MCF 10A (cell line): ENCODE measurements at regions not wholly inside any gene's neighbourhood (a gene's known extent, or its start where the extent isn't known, plus 50 kb on each side); places are given as distances from the start of the nearest gene placed in this dataset.
A peak's percentile ranks its signal among the peaks of the same experiment; 100 is the strongest.

ENCODE experiments used
- BruUV-seq: library from RNA; stranded (reverse); fragments of 400-500 nt; replicated peaks from 2 replicates; lab custom pipeline; 2021; lab: Mats Ljungman, UMichigan
- CTCF ChIA-PET: fragments of 300-600 bp; sonication (Branson Sonifier 250); formaldehyde crosslinking; extraction: SDS; loops from one replicate; lab custom pipeline; 2021; ENCODE audit warnings: antibody characterized with exemption, inconsistent platforms; lab: Yijun Ruan, JAX
- POLR2A ChIA-PET: fragments of 300-600, 350-650 bp; sonication (Branson Sonifier 250); formaldehyde crosslinking; extraction: SDS; loops from one replicate; lab custom pipeline; 2020; ENCODE audit warnings: antibody characterized with exemption, inconsistent platforms; lab: Yijun Ruan, JAX
- DNase-seq: peaks from one replicate; pipeline ENCODE4 v3.0.0-alpha.2; 2018; ENCODE audit not compliant: unreplicated experiment
- H3K27ac Mint-ChIP-seq: one replicate; pipeline ENCODE4 v1.8.0; 2022; ENCODE audit warnings: mild to moderate bottlenecking, low read depth, mixed read lengths; ENCODE audit not compliant: unreplicated experiment
- H3K27me3 Mint-ChIP-seq: one replicate; pipeline ENCODE4 v1.8.0; 2022; ENCODE audit warnings: mixed read lengths; ENCODE audit not compliant: insufficient read depth, unreplicated experiment
- H3K36me3 Mint-ChIP-seq: one replicate; pipeline ENCODE4 v1.8.0; 2022; ENCODE audit warnings: mild to moderate bottlenecking, moderate library complexity, mixed read lengths; ENCODE audit not compliant: insufficient read depth, unreplicated experiment
- H3K4me1 Mint-ChIP-seq: one replicate; pipeline ENCODE4 v1.8.0; 2022; ENCODE audit warnings: mixed read lengths; ENCODE audit not compliant: insufficient read depth, unreplicated experiment
- H3K4me3 Mint-ChIP-seq: one replicate; pipeline ENCODE4 v1.8.0; 2022; ENCODE audit warnings: mild to moderate bottlenecking, moderate library complexity, mixed read lengths; ENCODE audit not compliant: unreplicated experiment
- H3K9me3 Mint-ChIP-seq: one replicate; pipeline ENCODE4 v1.8.0; 2022; ENCODE audit warnings: mixed read lengths; ENCODE audit not compliant: unreplicated experiment
- CTCF ChIP-seq: fragments of 200-600 bp; IDR thresholded peaks from one replicate; pipeline ENCODE4 v1.8.0; 2022; ENCODE audit warnings: antibody characterized with exemption, mild to moderate bottlenecking; ENCODE audit not compliant: unreplicated experiment
- intact Hi-C: fragments of 100-400 bp; cut with micrococcal nuclease; formaldehyde crosslinking; loops from 2 replicates; pipeline ENCODE4 v1.14.1; 2022

- DNase-seq = no peak
- ChIA-PET CTCF (no interaction called here), POLR2A (no interaction called here)
- Mint-ChIP-seq H3K4me3 (no peak overlapping the region), H3K9me3 (no peaks in the 10 kb centered on the region), H3K4me1 (no peaks in the 10 kb centered on the region), H3K36me3 (no peaks in the 10 kb centered on the region), H3K27ac (no peak overlapping the region), H3K27me3 (no peaks in the 10 kb centered on the region)
- no peak for TF ChIP-seq CTCF
- intact Hi-C loops = no loop called here
- BruUV-seq = no TSS peak
Observed at GRCh38 chr6:76247527-76247926, 175.1 kb upstream of the IMPG1 start.

- Mint-ChIP-seq H3K4me1 (no peaks in the 10 kb centered on the region), H3K9me3 (peaks cover 14% of the 10 kb centered on the region), H3K4me3 (no peak overlapping the region), H3K27ac (no peak overlapping the region), H3K36me3 (no peaks in the 10 kb centered on the region), H3K27me3 (no peaks in the 10 kb centered on the region)
- BruUV-seq = no TSS peak
- no peak for TF ChIP-seq CTCF
- DNase-seq = no peak
- intact Hi-C loops = no loop called here
- POLR2A ChIA-PET = no interaction called here
- CTCF ChIA-PET = no interaction called here
Observed at GRCh38 chr6:76240092-76240491, 167.6 kb upstream of the IMPG1 start.

- no peaks in the 10 kb centered on the region for H3K36me3 Mint-ChIP-seq
- H3K27ac Mint-ChIP-seq = no peak overlapping the region
- no peaks in the 10 kb centered on the region for H3K27me3 Mint-ChIP-seq
- BruUV-seq = no TSS peak
- ChIA-PET POLR2A (interaction anchor here (0.6 kb wide), 1 partner anchor 1225 kb away, joined by 3 read pairs; no protein-coding TSS in a partner anchor), CTCF (interaction anchor here (0.7 kb wide), 1 partner anchor 14 kb away, joined by 3 read pairs; no protein-coding TSS in a partner anchor)
- no peaks in the 10 kb centered on the region for H3K9me3 Mint-ChIP-seq
- no peak overlapping the region for H3K4me3 Mint-ChIP-seq
- DNase-seq = peak; percentile 43
- TF ChIP-seq CTCF = no peak
- intact Hi-C loops = no loop called here
- H3K4me1 Mint-ChIP-seq = no peaks in the 10 kb centered on the region
Observed at GRCh38 chr6:76230711-76231110, 158.2 kb upstream of the IMPG1 start.

- intact Hi-C loops = no loop called here
- no peak for DNase-seq
- no peaks in the 10 kb centered on the region for H3K27me3 Mint-ChIP-seq
- H3K4me3 Mint-ChIP-seq = no peak overlapping the region
- no TSS peak for BruUV-seq
- TF ChIP-seq CTCF = no peak
- H3K9me3 Mint-ChIP-seq = no peaks in the 10 kb centered on the region
- CTCF ChIA-PET = no interaction called here
- no peak overlapping the region for H3K27ac Mint-ChIP-seq
- no peaks in the 10 kb centered on the region for H3K4me1 Mint-ChIP-seq
- POLR2A ChIA-PET = no interaction called here
- no peaks in the 10 kb centered on the region for H3K36me3 Mint-ChIP-seq
Observed at GRCh38 chr6:76222189-76222588, 149.7 kb upstream of the IMPG1 start.
